Erythroblast (primary cell): ENCODE measurements at regions not wholly inside any gene's neighbourhood (a gene's known extent, or its start where the extent isn't known, plus 50 kb on each side); places are given as distances from the start of the nearest gene placed in this dataset.
A peak's percentile ranks its signal among the peaks of the same experiment; 100 is the strongest.

Source experiments
- DNase-seq, 2 experiments: peaks; one replicate each; lab custom pipeline; 2025; lab: John Stamatoyannopoulos, UW
- GATA1 ChIP-seq: IDR thresholded peaks from 2 replicates; pipeline ENCODE4 v1.6.1; 2011; ENCODE audit warnings: low read depth, mild to moderate bottlenecking, control low read depth, low read length, moderate library complexity
- POLR2A ChIP-seq: IDR thresholded peaks from 2 replicates; pipeline ENCODE4 v1.6.1; 2011; ENCODE audit warnings: mild to moderate bottlenecking, low read length

DNA sequence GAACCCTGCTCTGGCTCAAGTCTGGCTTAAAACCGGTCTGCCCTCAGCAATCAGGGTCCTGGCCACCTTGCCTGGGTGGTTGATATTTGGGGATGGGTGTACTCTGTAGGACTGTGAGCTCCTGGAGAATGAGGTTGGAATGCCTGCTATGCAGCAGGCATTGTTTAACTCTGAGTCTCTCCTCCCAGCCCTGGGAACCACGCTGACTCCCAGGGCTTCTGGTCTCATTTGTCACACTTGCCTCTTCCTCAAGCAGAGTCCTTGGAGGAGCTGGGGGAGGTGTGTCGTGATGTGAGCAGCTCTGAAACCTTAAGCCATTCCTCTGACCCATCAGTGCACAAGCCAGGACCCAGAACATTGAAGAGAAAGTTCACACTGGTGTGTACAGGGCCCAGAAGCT, 340.1 kb downstream of the MN1 start:
- no peak for DNase-seq
- TF ChIP-seq POLR2A (no peak), GATA1 (no peak)

DNA sequence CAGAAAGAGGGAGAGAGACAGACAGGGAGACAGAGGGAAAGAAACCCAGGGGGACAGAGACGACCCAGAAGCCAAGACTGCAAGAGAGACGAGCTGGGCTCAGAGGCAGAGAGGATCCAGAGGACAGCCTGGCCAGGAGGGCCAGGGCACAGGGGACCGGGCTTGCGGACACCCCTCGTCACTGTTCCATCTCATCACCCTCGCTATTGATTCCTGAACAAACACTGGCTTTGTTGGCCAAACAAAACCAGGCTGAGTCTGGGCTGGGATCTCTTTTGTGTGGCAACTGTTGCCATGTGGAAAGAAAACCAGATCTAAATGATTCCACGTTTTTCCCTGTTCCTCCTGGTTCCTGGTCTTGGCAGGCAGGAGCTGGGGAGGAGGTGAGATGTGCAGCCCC, 339.4 kb downstream of the MN1 start:
- no peak for DNase-seq
- TF ChIP-seq POLR2A (no peak), GATA1 (no peak)

- no peak for DNase-seq
- no peak for TF ChIP-seq GATA1
- TF ChIP-seq POLR2A, result no peak
Observed at GRCh38 chr22:27463121-27463660, 338.4 kb downstream of the MN1 start.

DNA sequence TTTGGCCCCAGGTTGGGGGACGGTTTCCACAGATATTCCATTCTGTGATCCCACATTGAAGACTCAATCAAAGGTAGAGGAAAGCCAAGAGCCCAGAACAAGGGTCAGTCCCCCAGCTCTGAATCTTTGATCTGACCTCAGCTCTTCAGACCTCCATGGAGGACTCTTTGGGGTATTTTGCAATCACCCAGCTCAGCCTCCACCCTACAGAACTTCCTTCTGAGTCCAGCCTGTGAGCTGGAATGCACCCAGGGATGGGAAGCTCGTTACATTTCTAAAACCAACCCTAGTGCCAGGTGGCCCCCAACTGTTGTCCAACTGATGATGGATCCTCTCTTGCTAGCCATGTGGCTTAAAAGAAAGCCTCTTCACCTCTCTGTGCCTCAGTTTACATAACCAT, 335.3 kb downstream of the MN1 start:
- DNase-seq, result no peak
- TF ChIP-seq GATA1, result no peak
- TF ChIP-seq POLR2A, result no peak

DNA sequence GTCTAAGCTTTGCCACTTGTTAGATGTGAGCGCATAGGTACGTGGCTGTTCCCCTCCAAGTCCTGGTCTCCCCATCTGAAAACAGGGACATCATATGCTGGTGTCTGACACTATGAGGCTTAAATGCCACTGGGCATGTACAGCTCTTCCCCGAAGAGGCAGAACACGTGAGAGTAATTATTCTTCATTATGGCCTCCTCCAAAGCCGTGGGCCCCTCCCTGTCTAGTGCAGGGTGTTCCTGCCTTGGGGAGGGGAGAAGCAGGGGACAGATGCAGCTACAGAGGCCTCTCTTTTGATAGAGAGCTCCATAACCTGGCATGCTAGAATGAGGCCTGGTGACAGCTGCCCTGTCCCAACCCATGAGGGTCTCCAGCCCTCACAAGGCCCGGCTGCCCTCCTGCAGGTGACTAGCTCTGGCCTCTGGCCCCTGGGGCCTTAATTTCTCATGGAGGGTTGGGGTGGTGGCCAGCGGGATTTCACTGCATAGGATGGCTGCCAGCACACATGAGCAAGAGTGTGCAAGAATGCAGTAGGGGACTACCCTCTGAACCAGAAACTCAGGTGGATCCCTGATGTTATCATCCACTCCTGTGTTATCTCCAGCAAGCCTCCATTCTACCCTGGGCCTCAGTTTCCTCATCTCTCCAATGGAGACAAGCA, 334.6 kb downstream of the MN1 start:
- DNase-seq, result no peak
- TF ChIP-seq GATA1 (no peak), POLR2A (no peak)

GRCh38 chr22:27467711-27468110, 333.8 kb downstream of the MN1 start:
- TF ChIP-seq POLR2A (no peak), GATA1 (no peak)
- DNase-seq, result no peak

DNA sequence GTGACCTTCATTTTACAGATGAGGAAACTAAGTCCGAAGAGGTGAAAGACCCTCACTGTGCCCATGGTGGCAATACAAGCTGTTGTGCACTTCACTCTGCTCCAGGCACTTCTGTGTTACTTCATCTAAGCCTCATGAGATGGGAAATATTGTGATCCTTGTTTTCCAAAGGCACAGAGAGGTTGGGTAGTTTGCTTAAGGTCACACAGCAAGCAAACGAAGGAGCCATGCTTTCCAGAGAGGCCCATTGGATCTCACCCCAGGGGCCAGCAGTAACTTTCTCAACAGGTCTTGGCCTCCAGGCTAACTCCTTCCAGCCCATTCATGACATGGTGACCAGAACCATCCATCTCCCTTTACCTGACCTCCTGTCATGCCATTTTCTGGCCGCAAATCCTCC, 332.8 kb downstream of the MN1 start:
- TF ChIP-seq POLR2A (no peak), GATA1 (no peak)
- no peak for DNase-seq

- TF ChIP-seq GATA1, result no peak
- no peak for TF ChIP-seq POLR2A
- DNase-seq, result no peak
Observed at GRCh38 chr22:27470169-27470772, 331.3 kb downstream of the MN1 start.

- TF ChIP-seq GATA1, result no peak
- TF ChIP-seq POLR2A, result no peak
- no peak for DNase-seq
Observed at GRCh38 chr22:27472975-27473374, 328.6 kb downstream of the MN1 start.

GRCh38 chr22:27473533-27473932, 328.0 kb downstream of the MN1 start:
- no peak for TF ChIP-seq GATA1
- no peak for TF ChIP-seq POLR2A
- peak in 1 of 2 experiments; percentile 4 for DNase-seq

- DNase-seq, result no peak
- TF ChIP-seq GATA1, result no peak
- TF ChIP-seq POLR2A, result no peak
Observed at GRCh38 chr22:27474112-27474571, 327.4 kb downstream of the MN1 start.

DNA sequence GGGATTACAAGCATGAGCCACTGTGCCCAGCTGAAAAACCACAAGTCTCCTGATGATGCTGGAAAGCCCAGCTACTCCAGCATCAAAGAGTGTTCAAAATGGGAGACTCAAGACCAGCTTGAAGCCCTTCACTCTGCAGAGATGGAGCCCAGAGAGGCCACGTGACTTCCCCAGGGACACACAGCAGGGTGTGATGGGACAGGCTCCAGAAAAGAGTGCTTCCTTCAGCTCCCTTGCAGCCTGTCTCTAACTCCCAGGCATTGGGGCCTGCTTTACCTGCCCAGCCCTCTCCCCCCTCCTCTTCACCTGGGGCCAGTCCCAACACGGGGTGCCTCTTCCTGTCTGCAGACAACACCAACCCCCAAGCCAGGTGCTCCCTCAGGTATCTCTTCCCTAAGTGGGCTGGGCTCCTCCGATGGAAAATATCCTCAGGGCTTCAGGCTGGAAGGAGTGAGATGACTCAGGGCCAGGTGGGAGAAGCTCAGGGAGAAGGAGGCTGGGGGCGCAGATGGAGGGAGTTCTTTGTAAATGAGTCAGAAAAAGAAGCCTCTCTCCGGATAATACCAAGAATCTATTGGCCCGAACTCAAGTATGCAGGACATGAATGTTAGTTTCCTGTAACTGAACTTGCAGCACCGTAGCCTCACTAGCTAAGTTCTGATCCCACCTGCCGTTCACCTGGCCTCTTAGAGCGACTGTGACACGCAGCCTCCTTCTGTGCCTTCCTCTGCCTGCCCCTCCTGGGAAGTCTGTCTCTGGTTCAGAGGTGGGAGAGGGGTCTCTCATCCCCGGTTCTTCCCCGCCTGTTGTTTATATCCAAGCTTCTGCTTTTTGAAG, 326.6 kb downstream of the MN1 start:
- DNase-seq, result no peak
- no peak for TF ChIP-seq POLR2A
- no peak for TF ChIP-seq GATA1

GRCh38 chr22:27475548-27475897, 326.0 kb downstream of the MN1 start:
- DNase-seq, result no peak
- no peak for TF ChIP-seq GATA1
- TF ChIP-seq POLR2A, result no peak

- DNase-seq, result no peak
- TF ChIP-seq GATA1, result no peak
- no peak for TF ChIP-seq POLR2A
Observed at GRCh38 chr22:27476318-27476717, 325.2 kb downstream of the MN1 start.
